SK-N-MC (cell line): ENCODE measurements at regions not wholly inside any gene's neighbourhood (a gene's known extent, or its start where the extent isn't known, plus 50 kb on each side); places are given as distances from the start of the nearest gene placed in this dataset.

ENCODE experiments used
- DNase-seq: peaks from one replicate; pipeline ENCODE4 v3.0.0-alpha.2; 2011; ENCODE audit warnings: low read depth, low spot score
- H3K27ac ChIP-seq: fragments of 200-600 bp; sonication (generic); 2 replicates; pipeline ENCODE4 v1.5.1; 2016; ENCODE audit warnings: mixed run types
- H3K36me3 ChIP-seq: fragments of 200-600 bp; sonication (generic); 2 replicates; pipeline ENCODE4 v1.6.1; 2017; ENCODE audit warnings: antibody characterized with exemption, low read length, mixed read lengths; ENCODE audit not compliant: insufficient read depth
- H3K4me3 ChIP-seq: fragments of 200-600 bp; sonication (generic); 2 replicates; pipeline ENCODE4 v1.5.1; 2016
- H3K9ac ChIP-seq: fragments of 200-600 bp; sonication (generic); 2 replicates; pipeline ENCODE4 v1.8.0; 2017; ENCODE audit warnings: mixed run types, mixed read lengths; ENCODE audit not compliant: insufficient read length
- H3K9me3 ChIP-seq: fragments of 200-600 bp; sonication (generic); 2 replicates; pipeline ENCODE4 v1.6.1; 2017; ENCODE audit warnings: low read depth, mild to moderate bottlenecking, antibody characterized with exemption, low read length, moderate library complexity, mixed read lengths
- EZH2 ChIP-seq: fragments of 200-600 bp; sonication (generic); IDR thresholded peaks from one replicate; pipeline ENCODE4 v1.6.1; 2017; ENCODE audit warnings: antibody characterized with exemption
- FOXP2 ChIP-seq: optimal IDR thresholded peaks from 2 replicates; pipeline ENCODE3; 2011; ENCODE audit warnings: mild to moderate bottlenecking, moderate library complexity; ENCODE audit not compliant: insufficient read depth; ENCODE audit errors: extremely low read length, control extremely low read depth
- POLR2AphosphoS5 ChIP-seq: IDR thresholded peaks from 2 replicates; pipeline ENCODE4 v1.6.1; 2012; ENCODE audit warnings: mild to moderate bottlenecking, low read depth, low read length, borderline replicate concordance

- Histone ChIP-seq H3K4me3 (peak overlapping the region; percentile 10), H3K9ac (no peak overlapping the region), H3K9me3 (no peaks in the 10 kb centered on the region), H3K36me3 (no peaks in the 10 kb centered on the region), H3K27ac (peak overlapping the region; percentile 79)
- no peak for DNase-seq
- TF ChIP-seq POLR2AphosphoS5 (no peak), EZH2 (no peak)
These were observed 161.8 kb upstream of the IRF2BP2 start for GRCh38 chr1:234771642-234772344.

GRCh38 chr1:234770924-234771540 lies 161.1 kb upstream of the IRF2BP2 start:
- no peak for DNase-seq
- H3K27ac ChIP-seq = peak overlapping the region; percentile 79
- no peaks in the 10 kb centered on the region for H3K36me3 ChIP-seq
- TF ChIP-seq FOXP2 = no peak
- TF ChIP-seq EZH2 = no peak
- TF ChIP-seq POLR2AphosphoS5 = no peak
- H3K9ac ChIP-seq = no peak overlapping the region
- H3K4me3 ChIP-seq = peak overlapping the region; percentile 47
- no peaks in the 10 kb centered on the region for H3K9me3 ChIP-seq

GRCh38 chr1:234769986-234770795 lies 160.2 kb upstream of the IRF2BP2 start:
- Histone ChIP-seq H3K27ac (peak overlapping the region; percentile 79), H3K4me3 (peak overlapping the region; percentile 47), H3K9me3 (no peaks in the 10 kb centered on the region), H3K36me3 (no peaks in the 10 kb centered on the region), H3K9ac (no peak overlapping the region)
- TF ChIP-seq POLR2AphosphoS5 (no peak), FOXP2 (no peak), EZH2 (no peak)
- DNase-seq = peak; percentile 67

GRCh38 chr1:234769284-234769985 lies 159.5 kb upstream of the IRF2BP2 start:
- peak overlapping the region; percentile 47 for H3K4me3 ChIP-seq
- H3K27ac ChIP-seq = 0 out of 2 replicates have a peak overlapping the region, but pooled peaks have one; percentile 22
- no peak for TF ChIP-seq FOXP2
- TF ChIP-seq POLR2AphosphoS5 = no peak
- TF ChIP-seq EZH2 = no peak
- no peak overlapping the region for H3K9ac ChIP-seq
- no peaks in the 10 kb centered on the region for H3K36me3 ChIP-seq
- no peak for DNase-seq
- H3K9me3 ChIP-seq = no peaks in the 10 kb centered on the region

- Histone ChIP-seq H3K27ac (no peak overlapping the region), H3K36me3 (no peaks in the 10 kb centered on the region), H3K9me3 (no peaks in the 10 kb centered on the region), H3K9ac (no peak overlapping the region), H3K4me3 (no peak overlapping the region)
- TF ChIP-seq POLR2AphosphoS5 (no peak), EZH2 (no peak), FOXP2 (no peak)
- no peak for DNase-seq
These were observed 158.7 kb upstream of the IRF2BP2 start for GRCh38 chr1:234768569-234769283.

- no peak overlapping the region for H3K27ac ChIP-seq
- TF ChIP-seq POLR2AphosphoS5 (no peak), EZH2 (no peak), FOXP2 (no peak)
- DNase-seq = no peak
- H3K4me3 ChIP-seq = no peak overlapping the region
- H3K36me3 ChIP-seq = no peaks in the 10 kb centered on the region
- H3K9ac ChIP-seq = no peak overlapping the region
- no peaks in the 10 kb centered on the region for H3K9me3 ChIP-seq
These were observed 158.2 kb upstream of the IRF2BP2 start for GRCh38 chr1:234768171-234768568.

- Histone ChIP-seq H3K36me3 (no peaks in the 10 kb centered on the region), H3K9me3 (no peaks in the 10 kb centered on the region), H3K27ac (no peak overlapping the region), H3K4me3 (no peak overlapping the region), H3K9ac (no peak overlapping the region)
- no peak for DNase-seq
- TF ChIP-seq POLR2AphosphoS5 (no peak), FOXP2 (no peak), EZH2 (no peak)
These were observed 155.7 kb upstream of the IRF2BP2 start for GRCh38 chr1:234765672-234766071.

- H3K36me3 ChIP-seq = no peaks in the 10 kb centered on the region
- no peaks in the 10 kb centered on the region for H3K9me3 ChIP-seq
- no peak for TF ChIP-seq POLR2AphosphoS5
- no peak for TF ChIP-seq EZH2
- TF ChIP-seq FOXP2 = no peak
- no peak overlapping the region for H3K27ac ChIP-seq
- no peak overlapping the region for H3K4me3 ChIP-seq
- no peak overlapping the region for H3K9ac ChIP-seq
- DNase-seq = no peak
These were observed 155.2 kb upstream of the IRF2BP2 start for GRCh38 chr1:234765181-234765580.
